K562 (cell line): ENCODE measurements at regions not wholly inside any gene's neighbourhood (a gene's known extent, or its start where the extent isn't known, plus 50 kb on each side); places are given as distances from the start of the nearest gene placed in this dataset.

Experiments used
- ATAC-seq: fragments of 200-7000 bp; cut with Tn5 transposase; 3 replicates; pipeline ENCODE4 v1.9.1; 2020; ENCODE audit warnings: moderate library complexity
- BruUV-seq: library from RNA; stranded (reverse); fragments of 400-500 nt; replicated peaks from 2 replicates; lab custom pipeline; 2021; lab: Mats Ljungman, UMichigan
- CTCF ChIA-PET: fragments of 300-600 bp; formaldehyde crosslinking; extraction: SDS; loops from one replicate; lab custom pipeline; 2021; ENCODE audit warnings: low intra/inter-chr PET ratio; lab: Yijun Ruan, JAX
- POLR2A ChIA-PET: fragments of 300-600, 350-650 bp; sonication (Branson Sonifier 250); formaldehyde crosslinking; extraction: SDS; loops from one replicate; lab custom pipeline; 2021; ENCODE audit warnings: antibody characterized with exemption, inconsistent platforms; lab: Yijun Ruan, JAX
- DNase-seq, 4 experiments: peaks; one replicate each; pipeline versions ENCODE4 v3.0.0 to v3.0.0-alpha.2; 2011 to 2018; ENCODE audit warnings: low spot score in 3 of 4, mixed read lengths in 3 of 4; ENCODE audit errors: extremely low read depth in 1 of 4
- FAIRE-seq: peaks from 2 replicates; lab custom pipeline; 2011; peaks lifted over from hg19 to GRCh38; lab: Jason Lieb, UNC
- H2AFZ ChIP-seq: 2 replicates; pipeline ENCODE4 v1.6.0; 2011; ENCODE audit warnings: low read depth, low read length, control low read depth, inconsistent platforms
- H3K27ac ChIP-seq: fragments of 200-600 bp; 3 replicates; pipeline ENCODE4 v1.8.0; 2011; ENCODE audit warnings: low read depth, mild to moderate bottlenecking, control low read depth, inconsistent platforms, low read length, moderate library complexity, mixed read lengths; ENCODE audit errors: extremely low read depth
- H3K27me3 ChIP-seq, 2 experiments: fragments of 300-600 bp in 1 of 2; 2 replicates in 1 of 2; 3 replicates in 1 of 2; pipeline versions ENCODE4 v1.6.0 to v1.8.0; 2011; ENCODE audit warnings: inconsistent platforms in 2 of 2, low read length in 2 of 2, mild to moderate bottlenecking in 1 of 2, mixed read lengths in 1 of 2, moderate library complexity in 1 of 2; ENCODE audit not compliant: control insufficient read depth in 2 of 2, insufficient read depth in 2 of 2
- H3K36me3 ChIP-seq: fragments of 300-600 bp; 3 replicates; pipeline ENCODE4 v1.8.0; 2011; ENCODE audit warnings: mild to moderate bottlenecking, low read length, inconsistent platforms; ENCODE audit not compliant: control insufficient read depth, insufficient read depth
- H3K4me1 ChIP-seq, 2 experiments: fragments of 200-600 bp in 1 of 2; replicated peaks in 1 of 2; 2 replicates in 1 of 2; 3 replicates in 1 of 2; pipeline versions ENCODE4 v1.5.1 to v1.8.0; 2011; ENCODE audit warnings: inconsistent platforms in 2 of 2, low read length in 2 of 2, mild to moderate bottlenecking in 1 of 2, mixed read lengths in 1 of 2, moderate library complexity in 1 of 2; ENCODE audit not compliant: control insufficient read depth in 2 of 2, insufficient read depth in 2 of 2
- H3K4me2 ChIP-seq: 2 replicates; pipeline ENCODE4 v1.6.1; 2011; ENCODE audit warnings: low read length, control low read depth, inconsistent platforms, mixed read lengths; ENCODE audit not compliant: insufficient read depth
- H3K4me3 ChIP-seq: fragments of 200-600 bp; sonication (generic), shearing (Covaris generic); 2 replicates; pipeline ENCODE4 v1.5.1; 2016; ENCODE audit warnings: control low read depth, inconsistent platforms
- H3K79me2 ChIP-seq: fragments of 200-600 bp; 3 replicates; pipeline ENCODE4 v1.8.0; 2011; ENCODE audit warnings: low read length, inconsistent platforms; ENCODE audit not compliant: control insufficient read depth, insufficient read depth
- H3K9ac ChIP-seq, 2 experiments: 2 replicates each; pipeline versions ENCODE4 v1.6.0 to v1.6.1; 2011; ENCODE audit warnings: low read depth in 2 of 2, low read length in 2 of 2, control low read depth in 1 of 2, inconsistent platforms in 1 of 2, mild to moderate bottlenecking in 1 of 2, mixed read lengths in 1 of 2; ENCODE audit not compliant: insufficient read depth in 1 of 2
- H3K9me1 ChIP-seq: one replicate; pipeline ENCODE4 v1.6.0; 2011; ENCODE audit warnings: inconsistent platforms, mild to moderate bottlenecking, low read length, moderate library complexity; ENCODE audit not compliant: control insufficient read depth, insufficient read depth
- H3K9me3 ChIP-seq: replicated peaks from 2 replicates; pipeline ENCODE4 v1.5.1; 2011; ENCODE audit warnings: low read depth, low read length, inconsistent platforms; ENCODE audit not compliant: control insufficient read depth, insufficient read depth
- H4K20me1 ChIP-seq: replicated peaks from 2 replicates; pipeline ENCODE4 v1.6.1; 2011; ENCODE audit warnings: low read length, inconsistent platforms, mixed read lengths; ENCODE audit not compliant: control insufficient read depth, insufficient read depth
- NCOR1 ChIP-seq: fragments of 450-650 bp; IDR thresholded peaks from 2 replicates; pipeline ENCODE4 v1.6.1; 2016; ENCODE audit warnings: mild to moderate bottlenecking, moderate library complexity
- POLR2B ChIP-seq: fragments of 450-650 bp; IDR thresholded peaks from 2 replicates; pipeline ENCODE4 v1.6.1; 2018; ENCODE audit warnings: low read depth; ENCODE audit not compliant: partially characterized antibody
- SMARCE1 ChIP-seq: fragments of 450-650 bp; IDR thresholded peaks from 2 replicates; pipeline ENCODE4 v1.7.1; 2016; ENCODE audit warnings: mild to moderate bottlenecking
- ZFPM2 ChIP-seq: fragments of 250-450 bp; sonication (Bioruptor Pico); IDR thresholded peaks from 2 replicates; pipeline ENCODE4 v1.5.1; 2022; ENCODE audit warnings: mild to moderate bottlenecking
- ZNF707 ChIP-seq: fragments of 250-450 bp; sonication (Bioruptor Pico); conservative IDR thresholded peaks from 2 replicates; pipeline ENCODE4 v1.8.0; 2022; ENCODE audit warnings: inconsistent platforms, mild to moderate bottlenecking, moderate library complexity
- WGBS: fragments of 100-300 bp; shearing (Covaris generic); methylation state at CpG from one replicate; pipeline ENCODE4 v1.1.6; 2016; ENCODE audit warnings: low coverage, mixed read lengths; ENCODE audit not compliant: insufficient coverage; ENCODE audit errors: missing lambda C conversion rate; 5-methylcytosine and 5-hydroxymethylcytosine counted together
- in situ Hi-C: fragments of 300-500 bp; cut with MboI; formaldehyde crosslinking; loops from 4 replicates; pipeline ENCODE4 v1.15.0; 2018; ENCODE audit warnings: inconsistent platforms, mixed read lengths
- intact Hi-C: fragments of 100-400 bp; cut with micrococcal nuclease; formaldehyde crosslinking; loops from 2 replicates; pipeline ENCODE4 v1.14.2; 2022
- TF ChIP-seq, protein P1 (sequence below): fragments of 450-650 bp; formaldehyde crosslinking; IDR thresholded peaks from 2 replicates; pipeline ENCODE4 v1.4.0; 2020; ENCODE audit warnings: mild to moderate bottlenecking, moderate library complexity

DNA sequence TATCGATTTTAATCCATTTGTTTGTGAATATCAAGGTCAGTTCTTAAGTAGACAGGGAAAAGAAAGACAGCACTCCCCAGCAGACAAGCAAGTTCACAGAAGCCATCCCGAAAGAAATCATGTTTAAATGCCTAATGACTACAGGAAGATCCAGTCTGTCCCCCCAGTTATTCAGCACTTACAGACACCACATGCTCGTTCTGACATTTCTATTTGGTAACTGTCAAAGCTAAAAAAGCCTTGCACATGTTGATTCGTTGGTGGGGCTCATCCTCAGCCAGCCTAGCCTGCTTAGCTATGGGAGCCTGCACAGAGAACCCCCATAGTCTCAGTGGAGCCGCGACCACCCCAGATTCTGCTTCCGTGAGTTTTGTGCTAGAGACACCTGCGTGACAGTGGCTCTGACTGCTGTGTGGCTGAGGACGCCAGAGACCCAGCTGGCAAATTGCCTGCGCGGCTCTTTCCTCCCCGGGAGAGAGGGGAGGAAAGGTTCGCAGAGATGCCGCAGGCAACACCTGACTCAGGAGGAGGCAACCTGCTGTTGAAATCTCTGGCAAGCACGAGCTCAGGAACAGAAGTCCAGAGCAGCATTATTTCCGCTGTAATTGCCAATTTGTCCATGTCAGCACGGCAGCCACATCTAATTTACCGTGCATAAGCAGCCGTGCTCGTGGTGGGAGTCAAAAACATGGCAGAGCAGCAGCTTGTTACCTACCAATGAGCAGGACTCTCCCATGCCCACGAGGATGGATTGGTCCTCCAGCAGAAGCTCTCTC, 194.2 kb downstream of the GPAM start (continued):
- TF ChIP-seq, protein P1, sequence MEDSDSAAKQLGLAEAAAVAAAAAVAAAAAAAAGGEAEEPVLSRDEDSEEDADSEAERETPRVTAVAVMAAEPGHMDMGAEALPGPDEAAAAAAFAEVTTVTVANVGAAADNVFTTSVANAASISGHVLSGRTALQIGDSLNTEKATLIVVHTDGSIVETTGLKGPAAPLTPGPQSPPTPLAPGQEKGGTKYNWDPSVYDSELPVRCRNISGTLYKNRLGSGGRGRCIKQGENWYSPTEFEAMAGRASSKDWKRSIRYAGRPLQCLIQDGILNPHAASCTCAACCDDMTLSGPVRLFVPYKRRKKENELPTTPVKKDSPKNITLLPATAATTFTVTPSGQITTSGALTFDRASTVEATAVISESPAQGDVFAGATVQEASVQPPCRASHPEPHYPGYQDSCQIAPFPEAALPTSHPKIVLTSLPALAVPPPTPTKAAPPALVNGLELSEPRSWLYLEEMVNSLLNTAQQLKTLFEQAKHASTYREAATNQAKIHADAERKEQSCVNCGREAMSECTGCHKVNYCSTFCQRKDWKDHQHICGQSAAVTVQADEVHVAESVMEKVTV (CRISPR knock-in tag) = no peak
- TF ChIP-seq POLR2B (no peak), NCOR1 (no peak), ZNF707 (CRISPR knock-in tag) (no peak)
- TF ChIP-seq, all 486 proteins: peak for 0

DNA sequence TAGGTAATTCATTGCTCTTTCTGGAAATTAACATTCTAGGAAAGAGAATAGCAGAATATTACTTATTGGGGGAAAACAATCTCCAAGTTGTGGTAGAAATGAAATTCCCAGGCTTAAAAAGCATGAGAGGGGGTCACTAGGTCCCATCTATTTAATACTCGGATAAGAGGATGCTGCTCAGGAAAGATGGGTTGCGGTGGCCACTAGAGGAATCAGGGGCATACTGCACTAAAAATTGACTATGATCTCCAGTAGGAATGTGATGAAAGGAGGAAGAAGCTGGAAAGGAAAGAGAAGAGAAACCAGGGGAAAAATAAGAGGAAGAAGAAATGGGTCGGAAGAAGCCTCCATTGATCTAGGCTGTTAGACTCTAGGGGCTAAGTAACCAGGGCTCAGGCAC, 192.8 kb downstream of the GPAM start:
- in situ Hi-C loops (no loop called here), intact Hi-C loops (no loop called here)
- Histone ChIP-seq H3K36me3 (no peaks in the 10 kb centered on the region), H4K20me1 (no peaks in the 10 kb centered on the region), H2AFZ (no peak overlapping the region), H3K4me1 (no peaks in the 10 kb centered on the region), H3K9ac (no peak overlapping the region), H3K27me3 (no peaks in the 10 kb centered on the region), H3K9me1 (no peaks in the 10 kb centered on the region), H3K9me3 (no peaks in the 10 kb centered on the region), H3K27ac (no peak overlapping the region), H3K79me2 (no peaks in the 10 kb centered on the region), H3K4me2 (no peak overlapping the region), H3K4me3 (no peak overlapping the region)
- FAIRE-seq (no peak), ATAC-seq (no peak), DNase-seq (no peak)
- TF ChIP-seq ZFPM2 (CRISPR knock-in tag) (no peak), SMARCE1 (no peak)
- POLR2A ChIA-PET = no interaction called here
- CTCF ChIA-PET = no interaction called here
- BruUV-seq = no TSS peak
- 0% methylated on average over 1 of the region's 3 CpGs for WGBS
